Retinal pigment epithelial cell (primary cell): ENCODE measurements at regions not wholly inside any gene's neighbourhood (a gene's known extent, or its start where the extent isn't known, plus 50 kb on each side); places are given as distances from the start of the nearest gene placed in this dataset.

ENCODE experiments used
- DNase-seq: peaks from one replicate; pipeline ENCODE4 v3.0.0-alpha.2; 2010; ENCODE audit warnings: low read depth
- H3K4me3 ChIP-seq: 2 replicates; pipeline ENCODE4 v1.5.1; 2011; ENCODE audit warnings: mild to moderate bottlenecking, low read length, control low read depth, moderate library complexity
- TF ChIP-seq, protein P1 (sequence below): conservative IDR thresholded peaks from 2 replicates; pipeline ENCODE4 v1.5.1; 2011; ENCODE audit warnings: low read depth, low read length, control low read depth, inconsistent platforms

DNA sequence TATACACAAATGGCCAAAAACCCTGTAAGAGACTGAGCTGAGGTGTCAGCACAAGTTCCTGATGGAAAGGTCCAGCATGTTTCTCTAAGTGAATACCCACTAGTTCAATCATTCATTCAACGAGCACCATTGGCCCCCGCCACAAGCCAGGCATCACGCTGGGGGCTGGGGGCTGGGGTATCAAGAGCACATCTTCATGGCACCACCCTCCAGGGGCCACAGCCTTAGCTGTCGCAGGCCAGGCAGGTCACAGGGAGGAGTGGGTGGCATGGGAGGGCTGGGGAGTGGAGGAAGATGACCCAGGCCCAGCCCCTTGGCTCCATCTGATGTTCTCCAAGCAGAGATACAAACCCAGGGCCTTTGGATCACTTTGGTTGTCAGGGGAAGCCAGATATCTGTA lies 97.9 kb downstream of the ACKR3 start:
- TF ChIP-seq, protein P1, sequence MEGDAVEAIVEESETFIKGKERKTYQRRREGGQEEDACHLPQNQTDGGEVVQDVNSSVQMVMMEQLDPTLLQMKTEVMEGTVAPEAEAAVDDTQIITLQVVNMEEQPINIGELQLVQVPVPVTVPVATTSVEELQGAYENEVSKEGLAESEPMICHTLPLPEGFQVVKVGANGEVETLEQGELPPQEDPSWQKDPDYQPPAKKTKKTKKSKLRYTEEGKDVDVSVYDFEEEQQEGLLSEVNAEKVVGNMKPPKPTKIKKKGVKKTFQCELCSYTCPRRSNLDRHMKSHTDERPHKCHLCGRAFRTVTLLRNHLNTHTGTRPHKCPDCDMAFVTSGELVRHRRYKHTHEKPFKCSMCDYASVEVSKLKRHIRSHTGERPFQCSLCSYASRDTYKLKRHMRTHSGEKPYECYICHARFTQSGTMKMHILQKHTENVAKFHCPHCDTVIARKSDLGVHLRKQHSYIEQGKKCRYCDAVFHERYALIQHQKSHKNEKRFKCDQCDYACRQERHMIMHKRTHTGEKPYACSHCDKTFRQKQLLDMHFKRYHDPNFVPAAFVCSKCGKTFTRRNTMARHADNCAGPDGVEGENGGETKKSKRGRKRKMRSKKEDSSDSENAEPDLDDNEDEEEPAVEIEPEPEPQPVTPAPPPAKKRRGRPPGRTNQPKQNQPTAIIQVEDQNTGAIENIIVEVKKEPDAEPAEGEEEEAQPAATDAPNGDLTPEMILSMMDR: no peak
- no peak for DNase-seq
- no peak overlapping the region for H3K4me3 ChIP-seq

DNA sequence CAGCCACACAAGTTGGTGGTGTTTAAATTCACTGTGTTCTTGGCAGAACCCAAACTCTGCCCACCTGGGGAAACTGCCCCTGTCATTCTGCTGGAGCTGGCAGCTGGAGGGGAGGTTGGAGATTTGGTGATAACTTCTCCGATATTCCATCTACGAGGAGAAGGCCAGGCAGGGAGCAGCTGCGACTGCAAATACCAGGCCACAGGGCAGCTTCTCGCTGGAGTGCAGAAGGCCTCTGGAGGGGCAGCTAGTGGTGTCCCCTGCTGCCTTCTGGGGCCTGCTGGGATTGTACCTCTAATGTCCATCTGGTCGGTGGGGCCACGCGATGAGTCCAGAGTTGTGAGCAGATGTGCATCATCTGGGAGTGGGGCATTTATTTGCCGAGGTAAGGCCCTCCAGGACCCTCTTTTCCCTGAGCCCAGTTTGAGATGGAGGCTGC lies 98.9 kb downstream of the ACKR3 start:
- TF ChIP-seq, protein P1: no peak
- H3K4me3 ChIP-seq: no peak overlapping the region
- DNase-seq: no peak

DNA sequence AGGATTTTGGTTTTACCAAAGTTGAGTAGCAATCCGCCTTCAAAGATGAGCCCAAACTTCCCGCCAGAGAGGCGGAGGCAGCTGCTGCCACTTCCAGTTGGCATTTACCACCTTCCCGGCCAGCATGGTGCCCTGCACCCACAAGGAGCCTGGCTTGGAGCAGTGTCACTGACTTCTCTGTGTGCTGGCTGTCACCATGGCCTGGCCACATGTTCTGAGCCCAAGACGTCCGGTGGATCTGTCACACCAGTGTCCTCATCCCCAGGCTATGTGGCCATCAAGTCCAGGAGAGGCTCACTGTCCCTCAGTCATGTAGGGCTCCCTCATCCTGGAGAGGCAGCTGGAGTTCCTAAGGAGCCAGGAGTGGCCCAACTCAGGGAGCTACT lies 100.6 kb downstream of the ACKR3 start:
- no peak overlapping the region for H3K4me3 ChIP-seq
- TF ChIP-seq, protein P1: no peak
- DNase-seq: no peak

DNA sequence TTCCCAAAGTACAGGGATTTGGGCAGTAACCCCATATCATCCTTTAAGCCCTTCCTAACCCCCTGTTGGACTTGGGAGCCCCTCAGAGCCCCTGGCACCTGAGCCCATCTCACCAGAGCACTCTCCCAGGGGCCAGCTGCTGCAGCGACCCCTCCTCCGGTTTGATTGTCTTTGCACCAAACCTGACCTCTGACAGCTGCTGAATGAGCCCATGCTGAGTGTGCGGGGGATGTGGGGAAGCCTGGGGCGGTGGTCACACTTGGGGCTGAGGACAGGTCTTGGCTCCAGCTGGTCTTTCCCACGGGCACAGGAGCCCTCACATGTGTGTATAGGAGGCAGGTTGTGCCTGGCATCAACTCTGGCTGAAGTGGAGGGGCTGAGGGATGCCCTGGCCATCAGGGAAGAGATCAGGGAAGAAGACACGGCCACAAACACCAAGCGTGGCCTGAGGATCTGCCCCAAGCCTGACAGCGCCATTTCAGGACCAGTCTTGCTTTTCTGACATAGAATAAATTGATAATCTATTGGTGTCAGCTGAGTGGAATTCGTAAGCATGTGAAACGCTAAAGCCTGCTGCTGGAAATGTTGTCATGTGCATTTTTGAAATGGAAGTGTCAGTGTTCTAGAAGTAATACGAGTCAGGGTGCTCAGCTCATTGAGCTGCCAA lies 102.4 kb downstream of the ACKR3 start:
- no peak for DNase-seq
- H3K4me3 ChIP-seq: no peak overlapping the region
- TF ChIP-seq, protein P1: no peak

DNA sequence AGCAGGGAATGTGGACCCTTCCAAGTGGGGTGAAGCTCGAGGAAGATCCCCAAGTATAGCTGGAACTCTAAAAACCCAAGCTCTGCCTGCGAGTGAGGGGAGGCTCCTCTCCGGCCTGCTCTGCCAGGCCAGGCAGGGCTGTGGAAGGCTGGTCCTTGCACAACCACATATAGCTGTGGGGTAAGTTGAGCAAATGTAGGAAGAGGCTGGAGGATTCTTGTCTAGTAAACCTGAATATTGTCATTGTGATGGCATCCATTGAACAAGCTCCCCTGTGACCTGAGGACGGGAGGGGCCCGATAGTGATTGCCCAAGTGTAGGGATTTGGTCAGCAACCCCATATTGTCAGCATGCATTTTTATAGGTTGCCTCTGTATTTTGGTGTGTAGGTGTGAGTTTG lies 103.0 kb downstream of the ACKR3 start:
- no peak for DNase-seq
- TF ChIP-seq, protein P1: no peak
- no peak overlapping the region for H3K4me3 ChIP-seq

DNA sequence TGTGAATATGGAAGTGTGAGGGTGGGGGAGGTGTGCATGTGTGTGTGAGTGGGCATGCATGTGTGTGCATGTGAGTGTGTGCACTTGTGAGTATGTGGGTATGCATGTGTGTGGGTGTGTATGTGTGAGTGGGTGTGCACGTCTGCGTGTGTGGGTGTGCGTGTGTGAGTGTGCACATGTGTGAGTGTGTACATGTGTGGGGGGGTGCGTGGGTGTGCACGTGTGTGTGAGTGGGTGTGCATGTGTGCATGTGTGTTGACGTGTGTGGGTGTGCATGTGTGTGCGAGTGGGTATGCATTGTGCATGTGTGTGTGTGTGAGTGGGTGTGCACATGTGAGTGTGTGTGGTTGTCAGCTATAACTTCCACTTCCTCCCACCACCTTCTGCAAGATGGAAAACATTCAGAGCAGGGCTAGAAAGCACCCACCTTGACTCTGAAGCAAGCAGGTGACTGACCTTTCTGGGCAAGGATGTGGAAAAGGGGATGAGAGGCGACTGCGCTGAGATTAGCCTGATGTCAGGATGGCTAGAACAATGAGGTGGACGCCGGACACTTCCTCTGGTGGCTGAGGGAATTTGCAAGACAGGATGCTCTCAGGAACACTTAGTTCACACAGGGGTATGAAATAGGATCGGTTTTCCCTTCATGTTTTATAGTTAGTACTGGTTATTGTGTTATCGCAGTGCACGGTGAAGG lies 103.6 kb downstream of the ACKR3 start:
- no peak overlapping the region for H3K4me3 ChIP-seq
- TF ChIP-seq, protein P1: no peak
- DNase-seq: no peak

DNA sequence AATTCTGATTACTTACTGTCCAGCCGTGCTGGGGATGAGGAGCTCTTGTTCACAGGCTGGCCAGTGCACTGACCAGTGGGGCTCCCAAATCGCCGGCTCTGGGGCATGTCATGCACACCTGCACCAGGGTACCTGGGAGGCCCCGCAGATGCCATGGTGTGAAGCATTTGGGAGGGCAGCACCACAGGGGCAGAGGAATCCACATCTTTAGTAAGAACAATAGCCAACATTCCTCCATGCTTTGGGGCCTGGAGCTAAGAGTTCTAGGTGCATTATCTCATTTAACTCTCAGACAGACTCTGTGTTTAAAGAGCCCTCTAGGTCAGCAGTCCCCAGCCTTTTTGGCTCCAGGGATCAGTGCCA lies 104.2 kb downstream of the ACKR3 start:
- no peak overlapping the region for H3K4me3 ChIP-seq
- TF ChIP-seq, protein P1: no peak
- DNase-seq: no peak
